Type B pancreatic cell (in vitro differentiated cells): ENCODE measurements at regions not wholly inside any gene's neighbourhood (a gene's known extent, or its start where the extent isn't known, plus 50 kb on each side); places are given as distances from the start of the nearest gene placed in this dataset.

Experiments used
- DNase-seq: peaks from one replicate; pipeline ENCODE4 v3.0.0; 2021; ENCODE audit warnings: mixed read lengths; ENCODE audit not compliant: unreplicated experiment; ENCODE audit errors: extremely low spot score
- H3K27ac Mint-ChIP-seq: 2 replicates; pipeline ENCODE4 v1.8.0; 2021; ENCODE audit warnings: mild to moderate bottlenecking, mixed read lengths
- H3K27me3 Mint-ChIP-seq: 2 replicates; pipeline ENCODE4 v1.8.0; 2021; ENCODE audit warnings: mixed read lengths
- H3K36me3 Mint-ChIP-seq: 2 replicates; pipeline ENCODE4 v1.8.0; 2021; ENCODE audit warnings: mixed read lengths
- H3K4me1 Mint-ChIP-seq: one replicate; pipeline ENCODE4 v1.8.0; 2021; ENCODE audit warnings: mixed read lengths; ENCODE audit not compliant: unreplicated experiment
- H3K4me3 Mint-ChIP-seq: 2 replicates; pipeline ENCODE4 v1.8.0; 2021; ENCODE audit warnings: mild to moderate bottlenecking, mixed read lengths
- H3K9me3 Mint-ChIP-seq: 2 replicates; pipeline ENCODE4 v1.8.0; 2021; ENCODE audit warnings: mixed read lengths
- CTCF ChIP-seq: fragments of 200-600 bp; sonication (generic); conservative IDR thresholded peaks from 2 replicates; pipeline ENCODE4 v1.5.0; 2021; ENCODE audit warnings: antibody characterized with exemption, mild to moderate bottlenecking

- Mint-ChIP-seq H3K36me3 (no peaks in the 10 kb centered on the region), H3K4me1 (peaks cover 5% of the 10 kb centered on the region), H3K27ac (no peak overlapping the region), H3K4me3 (no peak overlapping the region), H3K27me3 (no peaks in the 10 kb centered on the region), H3K9me3 (no peaks in the 10 kb centered on the region)
- TF ChIP-seq CTCF = no peak
- DNase-seq = no peak
These were observed 655.4 kb upstream of the GBE1 start for GRCh38 chr3:82416830-82417229.

- H3K9me3 Mint-ChIP-seq = no peaks in the 10 kb centered on the region
- H3K36me3 Mint-ChIP-seq = no peaks in the 10 kb centered on the region
- peaks cover 5% of the 10 kb centered on the region for H3K4me1 Mint-ChIP-seq
- no peak overlapping the region for H3K4me3 Mint-ChIP-seq
- no peak overlapping the region for H3K27ac Mint-ChIP-seq
- no peaks in the 10 kb centered on the region for H3K27me3 Mint-ChIP-seq
- TF ChIP-seq CTCF = no peak
- DNase-seq = no peak
These were observed 654.9 kb upstream of the GBE1 start for GRCh38 chr3:82416349-82416748.

GRCh38 chr3:82413171-82413570 lies 651.7 kb upstream of the GBE1 start:
- Mint-ChIP-seq H3K4me3 (no peak overlapping the region), H3K27me3 (no peaks in the 10 kb centered on the region), H3K36me3 (no peaks in the 10 kb centered on the region), H3K9me3 (no peaks in the 10 kb centered on the region), H3K27ac (no peak overlapping the region), H3K4me1 (peaks cover 5% of the 10 kb centered on the region)
- no peak for TF ChIP-seq CTCF
- no peak for DNase-seq

- Mint-ChIP-seq H3K27me3 (no peaks in the 10 kb centered on the region), H3K4me1 (no peaks in the 10 kb centered on the region), H3K4me3 (no peak overlapping the region), H3K36me3 (no peaks in the 10 kb centered on the region), H3K27ac (no peak overlapping the region), H3K9me3 (no peaks in the 10 kb centered on the region)
- no peak for DNase-seq
- no peak for TF ChIP-seq CTCF
These were observed 648.9 kb upstream of the GBE1 start for GRCh38 chr3:82410366-82410765.

- Mint-ChIP-seq H3K9me3 (no peaks in the 10 kb centered on the region), H3K27ac (no peak overlapping the region), H3K36me3 (no peaks in the 10 kb centered on the region), H3K27me3 (no peaks in the 10 kb centered on the region), H3K4me1 (no peaks in the 10 kb centered on the region), H3K4me3 (no peak overlapping the region)
- DNase-seq = no peak
- TF ChIP-seq CTCF = no peak
These were observed 648.4 kb upstream of the GBE1 start for GRCh38 chr3:82409842-82410241.

- no peak overlapping the region for H3K27ac Mint-ChIP-seq
- no peaks in the 10 kb centered on the region for H3K9me3 Mint-ChIP-seq
- no peak for TF ChIP-seq CTCF
- H3K4me3 Mint-ChIP-seq = no peak overlapping the region
- H3K4me1 Mint-ChIP-seq = no peaks in the 10 kb centered on the region
- no peak for DNase-seq
- H3K27me3 Mint-ChIP-seq = no peaks in the 10 kb centered on the region
- H3K36me3 Mint-ChIP-seq = no peaks in the 10 kb centered on the region
These were observed 630.8 kb upstream of the GBE1 start for GRCh38 chr3:82392203-82392775.
